Astrocyte (in vitro differentiated cells and primary cell): ENCODE measurements at regions not wholly inside any gene's neighbourhood (a gene's known extent, or its start where the extent isn't known, plus 50 kb on each side); places are given as distances from the start of the nearest gene placed in this dataset.
"Not testable (repeated sequence)": the region's sequence is repeated elsewhere in the genome, so short reads cannot be mapped to it uniquely, and the experiment has no call there.

Source experiments
- DNase-seq: peaks from one replicate; pipeline ENCODE4 v3.0.0-alpha.2; 2010; ENCODE audit warnings: low read depth
- FAIRE-seq: peaks from 2 replicates; lab custom pipeline; 2011; peaks lifted over from hg19 to GRCh38; lab: Jason Lieb, UNC
- H2AFZ ChIP-seq: 2 replicates; pipeline ENCODE4 v1.6.0; 2012; ENCODE audit warnings: low read depth, low read length, inconsistent platforms
- H3K27ac ChIP-seq: 2 replicates; pipeline ENCODE4 v1.5.1; 2011; ENCODE audit warnings: low read depth, low read length, inconsistent platforms
- H3K27me3 ChIP-seq: 2 replicates; pipeline ENCODE4 v1.6.0; 2011; ENCODE audit warnings: low read length, inconsistent platforms; ENCODE audit not compliant: insufficient read depth
- H3K36me3 ChIP-seq: 2 replicates; pipeline ENCODE4 v1.5.1; 2011; ENCODE audit warnings: low read length, inconsistent platforms; ENCODE audit not compliant: insufficient read depth
- H3K4me1 ChIP-seq: 2 replicates; pipeline ENCODE4 v1.5.1; 2011; ENCODE audit warnings: low read length, inconsistent platforms; ENCODE audit not compliant: insufficient read depth
- H3K4me2 ChIP-seq: 2 replicates; pipeline ENCODE4 v1.6.0; 2012; ENCODE audit warnings: low read length, inconsistent platforms
- H3K4me3 ChIP-seq: 2 replicates; pipeline ENCODE4 v1.5.1; 2011; ENCODE audit warnings: low read depth, mild to moderate bottlenecking, low read length, inconsistent platforms; ENCODE audit not compliant: insufficient read depth
- H3K79me2 ChIP-seq: 2 replicates; pipeline ENCODE4 v1.6.0; 2012; ENCODE audit warnings: mild to moderate bottlenecking, low read length, inconsistent platforms; ENCODE audit not compliant: insufficient read depth
- H3K9ac ChIP-seq: 2 replicates; pipeline ENCODE4 v1.6.0; 2012; ENCODE audit warnings: mild to moderate bottlenecking, low read length, inconsistent platforms
- H3K9me3 ChIP-seq: 2 replicates; pipeline ENCODE4 v1.5.1; 2012; ENCODE audit warnings: low read depth, mild to moderate bottlenecking, low read length, inconsistent platforms; ENCODE audit not compliant: insufficient read depth
- H4K20me1 ChIP-seq: 2 replicates; pipeline ENCODE4 v1.6.0; 2012; ENCODE audit warnings: low read length, inconsistent platforms; ENCODE audit not compliant: insufficient read depth
- H3K27ac Mint-ChIP-seq: one replicate; pipeline ENCODE4 v1.8.0; 2021; ENCODE audit warnings: mild to moderate bottlenecking, mixed read lengths; ENCODE audit not compliant: unreplicated experiment
- H3K27me3 Mint-ChIP-seq: one replicate; pipeline ENCODE4 v1.8.0; 2021; ENCODE audit warnings: low read depth, mixed read lengths; ENCODE audit not compliant: unreplicated experiment
- H3K36me3 Mint-ChIP-seq: one replicate; pipeline ENCODE4 v1.8.0; 2021; ENCODE audit warnings: low read depth, mixed read lengths; ENCODE audit not compliant: unreplicated experiment
- H3K4me1 Mint-ChIP-seq: one replicate; pipeline ENCODE4 v1.8.0; 2021; ENCODE audit warnings: low read depth, mixed read lengths; ENCODE audit not compliant: unreplicated experiment
- H3K4me3 Mint-ChIP-seq: one replicate; pipeline ENCODE4 v1.8.0; 2021; ENCODE audit warnings: mild to moderate bottlenecking, moderate library complexity, mixed read lengths; ENCODE audit not compliant: unreplicated experiment
- H3K9me3 Mint-ChIP-seq: one replicate; pipeline ENCODE4 v1.8.0; 2021; ENCODE audit warnings: mild to moderate bottlenecking, mixed read lengths; ENCODE audit not compliant: unreplicated experiment
- EZH2 ChIP-seq: IDR thresholded peaks from 2 replicates; pipeline ENCODE4 v1.6.1; 2012; ENCODE audit warnings: mild to moderate bottlenecking, low read length, inconsistent platforms; ENCODE audit not compliant: insufficient read depth
- TF ChIP-seq, protein P1 (sequence below): IDR thresholded peaks from 2 replicates; pipeline ENCODE4 v1.5.1; 2011; ENCODE audit warnings: low read depth, mild to moderate bottlenecking, inconsistent platforms, low read length, moderate library complexity; ENCODE audit not compliant: insufficient read depth

DNA sequence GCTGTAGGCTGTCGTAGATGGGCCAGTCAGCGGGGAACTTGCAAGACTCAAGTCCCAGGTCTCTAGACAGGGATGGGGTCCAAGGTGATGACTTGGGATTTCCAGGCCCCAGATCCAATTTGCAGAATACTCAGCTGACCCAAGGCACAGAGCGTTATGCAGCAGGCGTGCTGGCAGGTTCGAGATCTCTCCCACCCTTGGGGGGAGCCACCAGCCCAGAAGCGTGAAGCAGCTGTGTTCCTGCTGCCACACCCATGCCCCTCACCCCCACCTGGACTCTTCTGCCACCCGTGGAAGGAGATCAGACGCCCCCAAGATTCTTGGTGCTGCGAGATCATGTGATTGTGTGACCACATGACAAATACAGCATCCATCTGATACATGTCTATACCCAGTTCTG is 142.6 kb downstream of the BRD1 start:
- Histone ChIP-seq H3K27me3 (no peaks in the 10 kb centered on the region), H3K79me2 (no peaks in the 10 kb centered on the region), H3K4me3 (no peak overlapping the region), H3K9me3 (no peaks in the 10 kb centered on the region), H3K27ac (no peak overlapping the region), H3K4me1 (no peaks in the 10 kb centered on the region), H3K9ac (no peak overlapping the region), H4K20me1 (no peaks in the 10 kb centered on the region), H3K36me3 (no peaks in the 10 kb centered on the region), H2AFZ (no peak overlapping the region), H3K4me2 (no peak overlapping the region)
- Mint-ChIP-seq H3K36me3 (no peaks in the 10 kb centered on the region), H3K4me1 (no peaks in the 10 kb centered on the region), H3K4me3 (no peak overlapping the region), H3K9me3 (no peaks in the 10 kb centered on the region), H3K27ac (no peak overlapping the region), H3K27me3 (peaks cover 38% of the 10 kb centered on the region)
- DNase-seq (no peak), FAIRE-seq (no peak)
- TF ChIP-seq, protein P1, sequence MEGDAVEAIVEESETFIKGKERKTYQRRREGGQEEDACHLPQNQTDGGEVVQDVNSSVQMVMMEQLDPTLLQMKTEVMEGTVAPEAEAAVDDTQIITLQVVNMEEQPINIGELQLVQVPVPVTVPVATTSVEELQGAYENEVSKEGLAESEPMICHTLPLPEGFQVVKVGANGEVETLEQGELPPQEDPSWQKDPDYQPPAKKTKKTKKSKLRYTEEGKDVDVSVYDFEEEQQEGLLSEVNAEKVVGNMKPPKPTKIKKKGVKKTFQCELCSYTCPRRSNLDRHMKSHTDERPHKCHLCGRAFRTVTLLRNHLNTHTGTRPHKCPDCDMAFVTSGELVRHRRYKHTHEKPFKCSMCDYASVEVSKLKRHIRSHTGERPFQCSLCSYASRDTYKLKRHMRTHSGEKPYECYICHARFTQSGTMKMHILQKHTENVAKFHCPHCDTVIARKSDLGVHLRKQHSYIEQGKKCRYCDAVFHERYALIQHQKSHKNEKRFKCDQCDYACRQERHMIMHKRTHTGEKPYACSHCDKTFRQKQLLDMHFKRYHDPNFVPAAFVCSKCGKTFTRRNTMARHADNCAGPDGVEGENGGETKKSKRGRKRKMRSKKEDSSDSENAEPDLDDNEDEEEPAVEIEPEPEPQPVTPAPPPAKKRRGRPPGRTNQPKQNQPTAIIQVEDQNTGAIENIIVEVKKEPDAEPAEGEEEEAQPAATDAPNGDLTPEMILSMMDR: no peak
- no peak for TF ChIP-seq EZH2

DNA sequence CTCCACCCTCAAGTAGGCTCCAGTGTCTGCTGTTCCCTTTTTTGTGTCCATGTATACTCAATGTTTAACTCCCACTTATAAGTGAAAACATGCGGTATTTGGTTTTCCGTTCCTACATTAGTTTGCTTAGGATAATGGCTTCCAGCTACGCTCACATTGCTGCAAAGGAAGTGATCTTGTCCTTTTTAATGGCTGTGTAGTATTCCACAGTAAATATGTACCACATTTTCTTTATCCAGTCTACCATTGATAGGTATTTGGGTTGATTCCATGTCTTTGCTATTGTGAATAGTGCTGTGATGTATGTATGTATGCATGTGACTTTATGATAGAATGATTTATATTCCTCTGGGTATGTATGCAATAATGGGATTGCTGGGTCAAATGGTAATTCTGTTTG is 144.6 kb downstream of the BRD1 start:
- no peak for DNase-seq
- H3K4me3 ChIP-seq: no peak overlapping the region
- H3K9ac ChIP-seq: no peak overlapping the region
- no peaks in the 10 kb centered on the region for H3K36me3 Mint-ChIP-seq
- no peaks in the 10 kb centered on the region for H3K79me2 ChIP-seq
- H3K27me3 Mint-ChIP-seq: peaks cover 37% of the 10 kb centered on the region
- TF ChIP-seq, protein P1: no peak
- TF ChIP-seq EZH2: no peak
- no peaks in the 10 kb centered on the region for H4K20me1 ChIP-seq
- no peaks in the 10 kb centered on the region for H3K36me3 ChIP-seq
- no peak for FAIRE-seq
- no peak overlapping the region for H3K27ac ChIP-seq
- no peaks in the 10 kb centered on the region for H3K9me3 Mint-ChIP-seq
- H3K4me1 ChIP-seq: no peaks in the 10 kb centered on the region
- no peak overlapping the region for H2AFZ ChIP-seq
- H3K4me1 Mint-ChIP-seq: no peaks in the 10 kb centered on the region
- no peaks in the 10 kb centered on the region for H3K27me3 ChIP-seq
- no peak overlapping the region for H3K27ac Mint-ChIP-seq
- H3K9me3 ChIP-seq: no peaks in the 10 kb centered on the region
- H3K4me3 Mint-ChIP-seq: no peak overlapping the region
- H3K4me2 ChIP-seq: no peak overlapping the region

GRCh38 chr22:49680819-49681218 is 146.9 kb downstream of the BRD1 start:
- peaks cover 40% of the 10 kb centered on the region for H3K27me3 Mint-ChIP-seq

More at GRCh38 chr22:49680819-49681218, 146.9 kb downstream of the BRD1 start:
- H4K20me1 ChIP-seq, DNase-seq, H3K4me1 Mint-ChIP-seq, H3K9me3 ChIP-seq, H3K4me3 Mint-ChIP-seq, H3K79me2 ChIP-seq, H2AFZ ChIP-seq, H3K27me3 ChIP-seq, H3K36me3 ChIP-seq, H3K27ac Mint-ChIP-seq, H3K4me1 ChIP-seq, FAIRE-seq, H3K4me3 ChIP-seq, H3K9ac ChIP-seq, H3K27ac ChIP-seq, H3K4me2 ChIP-seq, H3K36me3 Mint-ChIP-seq, H3K9me3 Mint-ChIP-seq: not testable (repeated sequence)
